Mesenteric fat pad (tissue), 1 donor: ENCODE measurements at regions not wholly inside any gene's neighbourhood (a gene's known extent, or its start where the extent isn't known, plus 50 kb on each side); places are given as distances from the start of the nearest gene placed in this dataset.

Source experiments
- DNase-seq: peaks from one replicate; pipeline ENCODE4 v3.0.0-alpha.2; 2020; ENCODE audit warnings: low spot score
- donor health status: DM: yes; HTN: yes; CAD: no.

DNA sequence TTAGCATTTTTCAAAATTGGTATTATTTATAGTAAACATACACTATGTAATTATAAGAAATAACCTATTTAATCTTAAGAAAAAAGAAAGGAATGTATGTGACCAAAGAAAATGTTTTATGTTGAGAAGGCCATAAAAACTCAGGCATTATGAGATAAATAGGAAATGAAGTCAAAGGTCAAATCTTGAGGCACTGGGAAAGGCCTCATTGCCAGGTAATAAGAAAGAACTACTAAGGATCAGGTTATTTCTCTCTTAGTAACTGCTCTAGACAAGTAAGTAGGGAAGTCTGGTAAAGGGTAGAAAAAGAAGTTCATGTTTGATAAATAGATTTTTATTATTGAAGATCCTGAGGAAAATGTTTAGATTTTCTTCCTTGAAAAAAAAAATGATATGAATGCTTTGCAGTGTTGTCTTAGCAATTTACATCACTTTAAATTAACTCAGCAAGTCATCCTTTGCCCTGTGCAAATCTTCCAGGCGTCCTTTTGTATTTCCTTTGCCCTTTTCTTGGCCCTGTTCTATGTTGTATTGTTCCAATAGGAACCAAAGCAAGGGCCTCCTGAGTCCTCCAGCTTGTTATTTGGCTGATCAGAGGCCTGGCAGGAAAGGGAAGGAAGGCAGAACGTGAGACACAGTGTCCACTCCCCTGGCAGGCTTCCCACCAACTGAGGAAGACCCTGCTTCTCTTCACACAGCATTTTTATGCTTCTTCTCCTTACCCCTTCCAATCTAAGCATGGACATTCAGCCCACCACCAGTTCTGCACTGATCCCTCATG, 260.4 kb upstream of the MIR17HG start:
- no peak for DNase-seq

DNA sequence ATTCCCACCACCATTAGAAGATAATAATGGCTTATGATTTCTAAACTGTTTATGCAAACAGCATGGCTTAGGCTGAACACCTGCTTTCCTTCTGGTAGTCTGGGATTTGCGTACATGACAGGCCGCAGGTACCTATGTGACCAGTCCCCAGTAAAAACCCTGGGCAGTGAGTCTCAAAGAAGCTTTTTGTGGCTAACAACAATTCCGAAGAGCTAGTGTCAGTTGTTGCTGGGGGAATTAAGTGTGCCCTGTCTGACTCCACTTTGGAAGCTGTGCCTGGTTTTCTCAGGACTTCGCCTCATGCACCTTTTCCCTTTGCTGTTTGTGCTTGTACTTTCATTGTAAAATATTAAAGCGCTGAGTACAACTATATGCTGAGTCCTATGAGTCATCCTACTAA, 250.2 kb upstream of the MIR17HG start:
- no peak for DNase-seq

DNA sequence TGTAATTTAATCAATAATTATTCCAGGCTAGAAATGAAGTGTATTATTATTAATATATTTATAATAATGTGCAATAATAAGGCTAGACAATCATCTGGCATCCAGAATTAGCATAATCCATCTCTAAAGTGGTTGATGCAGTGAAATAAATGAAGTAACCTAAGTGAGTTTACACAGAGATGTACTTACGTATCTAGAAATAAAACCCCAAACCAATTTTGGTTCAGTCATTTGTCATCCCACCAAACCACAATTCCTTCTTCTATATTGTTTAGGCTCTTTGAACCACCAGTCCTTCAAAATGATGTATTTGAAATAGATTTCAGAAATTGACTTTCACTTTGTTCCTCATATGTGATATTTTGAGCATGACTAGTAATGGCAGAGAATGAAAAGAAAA, 247.6 kb upstream of the MIR17HG start:
- no peak for DNase-seq

DNA sequence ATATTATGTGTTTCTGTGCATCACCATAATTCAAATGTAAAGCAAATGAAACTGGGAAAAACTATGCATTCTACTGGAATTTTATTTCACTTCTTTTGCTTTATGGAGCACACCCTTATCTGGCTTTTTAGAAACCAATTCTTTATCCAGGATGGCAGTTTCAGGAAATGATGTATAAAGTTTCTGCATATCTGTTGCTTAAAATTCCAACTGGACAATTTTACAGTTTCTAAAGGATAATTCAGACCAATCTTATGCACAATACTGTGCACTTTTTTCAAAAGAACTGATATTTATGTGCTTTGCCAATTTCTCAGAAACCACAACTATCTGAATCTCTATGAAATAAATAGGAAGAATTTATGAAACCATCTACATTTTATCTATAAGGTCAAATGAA, 246.5 kb upstream of the MIR17HG start:
- no peak for DNase-seq

DNA sequence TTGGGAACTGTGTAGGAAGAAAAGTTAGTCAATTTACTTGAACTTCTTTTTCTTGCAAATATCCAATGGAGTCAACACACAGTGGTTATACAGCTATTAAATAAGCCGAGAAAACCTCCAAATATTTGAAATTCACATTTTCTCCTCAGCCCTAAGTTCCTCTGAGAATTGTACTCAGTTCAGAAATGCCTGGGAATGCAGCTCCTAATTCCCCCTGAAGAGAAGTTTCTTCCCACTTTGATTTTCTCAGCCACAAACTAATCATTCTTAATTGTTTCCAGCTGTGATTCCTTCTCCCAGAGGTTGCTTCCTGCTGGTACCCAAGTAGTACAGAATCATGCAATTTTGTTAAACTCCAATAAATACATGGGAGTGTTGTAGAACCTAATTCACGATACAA, 246.1 kb upstream of the MIR17HG start:
- DNase-seq: no peak

DNA sequence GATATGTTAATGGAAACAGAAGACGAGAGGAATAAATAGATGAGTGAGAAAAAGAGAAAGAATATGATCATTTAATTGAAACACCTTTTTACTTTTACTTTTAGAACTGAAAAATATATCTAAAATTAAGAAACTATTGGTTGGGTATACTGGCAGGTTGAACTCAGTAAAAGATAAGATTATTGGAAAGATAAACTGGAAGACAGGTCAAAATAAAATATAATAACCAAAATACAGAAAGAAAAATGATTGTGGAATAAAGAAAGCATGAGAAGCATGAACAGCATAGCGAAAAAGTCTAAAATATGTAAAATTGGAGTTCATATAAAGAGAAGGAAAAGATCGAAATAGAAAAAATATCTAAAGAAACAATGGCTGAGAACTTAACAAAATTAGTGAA, 242.2 kb upstream of the MIR17HG start:
- no peak for DNase-seq

DNA sequence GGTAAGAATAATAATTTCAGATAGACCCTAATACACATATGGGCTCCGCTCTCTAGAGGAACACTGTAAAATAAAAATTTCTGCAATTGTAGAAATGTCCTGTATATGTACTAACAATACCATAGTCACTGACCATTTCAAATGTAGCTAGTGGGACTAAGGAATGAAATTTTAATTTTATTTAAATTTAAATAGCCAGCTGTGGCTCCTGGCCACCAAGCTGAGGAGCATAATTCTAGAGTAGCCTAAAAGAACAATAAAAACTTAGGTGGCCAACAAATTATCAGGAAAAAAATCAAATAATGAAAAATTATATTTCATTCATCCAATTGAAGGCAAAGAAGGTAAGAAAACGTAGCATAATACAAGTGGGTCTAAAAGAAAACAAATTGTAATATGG, 240.9 kb upstream of the MIR17HG start:
- DNase-seq: no peak

DNA sequence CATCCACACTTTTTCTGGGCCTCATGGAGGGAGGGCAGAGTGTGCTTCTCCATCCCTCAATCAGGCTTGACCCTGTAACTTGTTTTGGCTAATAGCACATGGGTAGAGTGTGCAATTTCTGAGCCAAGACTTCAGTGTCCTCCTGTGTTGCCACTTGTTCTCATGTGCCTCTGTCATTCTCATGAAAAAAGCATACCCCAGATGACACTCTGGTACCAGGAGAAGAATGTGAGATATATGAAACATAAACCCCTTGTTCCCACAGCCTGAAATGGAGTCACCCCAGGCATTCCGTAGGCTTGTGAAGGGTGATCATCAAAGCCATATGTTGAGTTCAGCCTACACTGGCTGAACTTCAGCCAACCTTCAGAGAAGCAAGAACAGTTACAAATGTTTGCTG, 239.2 kb upstream of the MIR17HG start:
- no peak for DNase-seq

DNA sequence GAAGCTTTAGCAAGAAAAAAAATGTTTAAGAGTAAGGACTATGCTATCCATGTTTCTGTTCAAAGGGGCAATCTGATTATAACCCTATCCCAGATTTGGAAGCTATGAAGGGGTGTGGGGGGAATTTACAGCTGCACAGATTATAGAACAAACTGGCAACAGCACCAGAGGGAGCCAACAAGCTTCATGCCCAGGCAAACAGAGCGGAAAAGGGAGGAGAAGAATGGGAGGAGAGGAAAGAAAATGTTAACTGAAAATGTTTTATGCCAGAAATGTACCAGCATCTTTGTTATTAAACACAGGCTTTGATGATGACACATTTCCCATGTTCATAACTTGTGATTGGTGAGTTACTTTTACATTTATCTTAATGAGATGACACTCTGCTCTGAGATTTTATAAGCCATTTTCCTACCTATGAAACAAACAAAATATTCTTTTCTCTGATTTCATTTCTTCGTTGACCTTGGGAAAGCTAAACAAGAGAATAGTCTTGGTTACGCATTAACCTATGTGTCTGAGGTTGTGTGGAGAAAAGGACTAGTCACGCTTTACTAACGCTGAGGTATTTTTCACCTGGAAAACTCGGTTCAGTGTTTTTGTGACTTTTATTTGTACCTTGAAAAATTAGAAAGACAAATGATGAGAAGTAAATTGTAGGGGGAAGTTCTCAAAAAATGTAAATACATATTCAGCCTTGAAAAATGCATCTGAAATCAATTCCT, 235.8 kb upstream of the MIR17HG start:
- DNase-seq: no peak

DNA sequence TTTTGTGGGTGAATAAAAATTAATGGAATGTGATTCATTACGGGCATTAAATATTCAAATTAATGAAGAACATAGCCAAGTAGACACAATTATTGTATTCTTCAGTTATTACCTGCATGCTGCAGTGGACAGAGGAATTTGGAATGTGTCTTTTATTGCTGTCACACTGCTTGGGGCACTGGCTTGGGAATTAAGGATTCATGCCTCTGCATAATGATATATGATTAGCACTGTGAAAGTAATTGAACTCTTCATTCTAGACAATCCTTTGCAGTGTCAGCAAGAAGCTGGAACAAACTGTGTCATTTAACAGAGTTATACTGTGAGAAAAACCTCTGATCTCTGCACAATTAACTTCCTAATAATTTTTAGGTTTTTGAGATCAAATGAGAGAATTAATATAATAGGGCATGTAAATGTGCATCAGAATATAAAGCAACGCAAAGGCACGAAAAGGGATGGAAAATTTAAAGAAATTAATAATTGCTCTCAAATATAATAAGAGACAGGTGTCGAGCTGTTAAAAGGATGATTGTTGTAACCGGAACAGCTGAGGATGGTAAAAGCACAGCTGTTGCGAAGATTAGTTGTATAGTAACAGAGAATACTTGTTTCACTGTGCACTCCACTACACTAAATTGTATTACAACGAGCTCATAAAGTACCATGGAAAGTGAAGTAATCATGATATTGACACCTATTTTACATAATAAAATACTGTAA, 235.1 kb upstream of the MIR17HG start:
- no peak for DNase-seq

DNA sequence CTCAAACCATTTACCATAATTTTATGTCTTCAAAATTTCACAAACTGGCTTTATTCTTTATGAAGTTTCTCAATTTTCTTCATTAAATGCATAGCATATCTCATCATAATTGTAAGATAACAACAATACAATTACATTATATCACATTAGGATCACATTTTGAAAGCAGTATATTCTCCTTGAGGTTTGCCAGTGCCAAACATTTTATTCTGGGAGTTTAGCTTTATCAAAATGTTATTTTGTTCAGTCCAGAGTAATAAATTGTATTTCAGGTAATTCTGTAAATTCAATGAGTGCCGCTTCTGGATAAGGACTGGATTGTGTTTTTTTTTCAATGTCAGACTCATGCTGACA, 234.6 kb upstream of the MIR17HG start:
- no peak for DNase-seq

DNA sequence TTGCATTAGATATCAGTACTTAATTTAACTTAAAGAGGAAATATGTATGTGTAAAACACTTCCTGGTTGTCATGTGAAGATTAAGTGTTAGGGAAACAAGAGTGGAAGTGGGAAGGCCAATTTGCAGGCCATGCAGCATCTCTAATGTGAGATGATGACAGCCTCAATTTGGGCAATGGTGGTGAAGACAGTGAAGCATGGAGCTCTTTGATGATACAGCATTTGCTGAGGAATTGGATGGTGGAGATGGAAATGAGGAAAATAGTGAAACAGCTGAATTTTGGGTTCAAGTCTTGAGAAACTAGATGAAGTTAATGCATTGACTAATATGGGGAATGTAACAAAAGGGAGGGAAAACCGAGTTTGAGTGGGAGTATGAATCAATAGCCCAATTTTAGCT, 231.7 kb upstream of the MIR17HG start:
- no peak for DNase-seq

DNA sequence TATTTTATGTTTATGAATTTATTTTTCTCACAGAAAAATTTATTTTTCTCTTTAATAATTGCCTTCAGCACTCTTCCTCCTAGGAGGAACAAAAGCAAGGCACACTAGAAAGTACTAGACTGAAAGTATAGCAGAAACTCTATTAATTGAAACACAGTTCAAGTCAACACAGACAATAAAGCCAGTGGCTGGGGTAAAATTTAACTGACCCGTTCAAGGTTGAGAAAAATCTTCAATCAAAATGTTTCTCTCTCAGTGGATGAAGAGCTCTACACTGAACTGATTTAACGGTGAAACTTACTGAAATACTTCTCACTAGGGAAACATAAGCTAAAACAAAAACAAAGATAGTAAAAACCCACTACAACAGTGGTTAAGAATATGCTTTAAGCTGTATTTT, 230.1 kb upstream of the MIR17HG start:
- no peak for DNase-seq

DNA sequence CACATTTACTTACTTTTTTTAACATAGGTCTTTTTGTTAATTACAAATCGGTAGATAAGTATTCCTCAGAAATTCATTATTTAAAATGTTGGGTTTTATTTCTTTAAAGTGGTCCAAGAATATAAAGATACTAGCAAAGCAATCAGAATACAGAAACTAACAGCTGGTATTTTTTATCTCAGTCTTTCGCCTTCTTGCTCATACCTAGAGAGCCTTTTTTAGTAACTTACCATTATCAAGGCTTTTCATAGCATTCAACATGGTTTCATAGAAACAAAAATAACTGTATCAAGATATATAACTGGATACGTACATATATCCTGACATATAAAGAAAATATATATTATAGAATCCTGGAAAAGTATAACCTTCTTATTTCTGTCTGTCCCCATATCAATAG, 227.8 kb upstream of the MIR17HG start:
- DNase-seq: no peak

DNA sequence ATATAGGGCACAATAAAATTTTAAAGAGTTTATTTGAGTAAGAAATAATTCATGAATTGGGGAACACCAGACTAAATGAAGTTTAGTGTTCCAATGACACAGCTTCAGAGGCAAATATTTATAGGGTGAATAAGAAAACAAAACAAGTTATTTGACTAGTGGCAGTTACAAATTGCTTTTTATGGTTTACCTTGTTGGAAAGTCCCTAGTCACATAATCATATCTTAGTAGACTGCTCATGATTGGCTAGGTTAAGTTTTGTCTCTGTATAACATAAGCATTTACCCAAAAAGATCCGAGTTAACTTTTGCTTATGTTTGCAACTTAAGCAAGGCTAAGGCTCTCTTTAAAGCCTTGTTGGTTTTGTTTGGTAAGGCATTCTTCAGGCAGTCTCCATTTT, 224.7 kb upstream of the MIR17HG start:
- no peak for DNase-seq

DNA sequence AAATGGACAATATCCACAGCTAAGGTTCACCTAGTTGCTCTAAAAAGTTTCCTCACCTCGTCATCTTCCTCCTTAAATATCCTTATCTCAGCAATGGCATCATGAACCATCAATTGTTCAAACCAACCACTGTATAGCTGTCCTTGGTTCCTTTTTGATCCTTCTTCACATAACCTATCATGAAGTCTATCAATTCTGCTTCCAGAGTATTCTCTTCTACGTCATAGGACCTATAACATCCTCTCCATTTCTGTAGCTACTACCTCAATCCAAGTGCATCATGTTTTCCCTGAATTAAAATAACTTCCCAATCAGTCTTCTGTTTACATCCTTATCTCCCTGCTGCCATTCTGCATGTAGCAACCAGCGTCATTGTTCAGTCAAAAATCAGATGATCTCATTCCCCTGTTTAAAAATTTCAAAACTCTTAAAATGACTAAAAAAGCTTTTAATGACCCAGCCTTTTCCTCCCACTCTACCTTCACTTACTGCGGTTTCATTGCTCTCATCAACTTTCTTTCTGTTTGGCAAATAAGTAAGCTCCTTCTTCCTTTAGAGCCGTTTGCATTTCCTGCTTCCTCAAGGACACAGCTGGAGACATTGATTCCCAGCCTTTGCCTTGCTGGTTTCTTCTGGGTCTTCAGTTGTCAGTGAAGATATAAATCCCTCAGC, 223.9 kb upstream of the MIR17HG start:
- no peak for DNase-seq

DNA sequence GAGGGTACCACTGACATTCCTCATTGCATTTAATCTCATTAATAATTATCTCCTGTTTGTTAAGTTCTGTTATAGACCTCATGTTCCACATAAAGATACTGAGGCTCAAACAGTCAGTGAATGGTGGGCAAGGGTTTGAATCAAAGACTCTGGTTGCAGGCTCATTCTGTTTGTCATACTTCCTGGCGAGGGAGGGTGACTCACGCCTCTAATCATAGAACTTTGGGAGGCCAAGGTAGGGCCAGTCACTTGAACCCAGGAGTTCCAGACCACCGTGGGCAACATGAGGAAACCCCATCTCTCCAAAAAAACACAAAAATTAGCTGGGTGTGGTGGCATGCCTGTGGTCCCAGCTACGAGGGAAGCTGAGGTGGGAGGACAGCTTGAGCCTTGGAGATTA, 220.7 kb upstream of the MIR17HG start:
- no peak for DNase-seq

DNA sequence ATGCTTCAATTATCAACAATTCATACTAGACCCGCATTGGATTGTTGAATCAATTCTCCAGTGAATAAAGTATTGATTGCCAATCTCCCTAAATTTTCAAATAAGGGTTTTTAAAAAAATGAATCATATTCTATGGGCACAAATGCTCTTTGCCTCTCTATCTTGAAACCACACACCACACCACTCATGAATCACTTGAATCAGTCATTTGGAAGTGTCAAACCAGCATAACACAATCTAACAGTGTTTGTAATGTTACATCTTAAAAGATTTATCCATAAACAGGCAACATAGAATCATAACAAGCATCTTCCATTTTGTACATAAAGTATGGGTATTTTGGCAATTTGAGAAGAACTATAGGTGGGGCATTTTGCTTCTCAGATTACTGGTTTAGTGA, 219.5 kb upstream of the MIR17HG start:
- no peak for DNase-seq

DNA sequence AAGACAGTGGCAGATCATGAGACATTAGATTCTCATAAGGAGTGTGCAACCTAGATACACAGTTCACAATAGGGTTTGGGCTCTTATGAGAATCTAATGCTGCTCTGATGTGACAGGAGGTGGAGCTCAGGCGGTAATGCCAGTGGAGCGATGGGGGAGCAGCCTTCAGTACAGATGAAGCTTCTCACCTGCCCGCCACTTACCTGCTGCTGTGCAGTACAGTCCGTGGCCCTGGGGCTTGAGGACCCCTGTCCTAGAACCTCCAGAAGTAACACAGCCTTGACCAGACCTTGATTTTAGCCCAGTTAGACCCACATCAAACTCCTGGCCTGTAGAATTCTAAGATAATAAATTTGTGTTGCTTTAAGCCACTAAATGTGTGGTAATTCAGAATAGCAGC, 215.1 kb upstream of the MIR17HG start:
- DNase-seq: no peak

DNA sequence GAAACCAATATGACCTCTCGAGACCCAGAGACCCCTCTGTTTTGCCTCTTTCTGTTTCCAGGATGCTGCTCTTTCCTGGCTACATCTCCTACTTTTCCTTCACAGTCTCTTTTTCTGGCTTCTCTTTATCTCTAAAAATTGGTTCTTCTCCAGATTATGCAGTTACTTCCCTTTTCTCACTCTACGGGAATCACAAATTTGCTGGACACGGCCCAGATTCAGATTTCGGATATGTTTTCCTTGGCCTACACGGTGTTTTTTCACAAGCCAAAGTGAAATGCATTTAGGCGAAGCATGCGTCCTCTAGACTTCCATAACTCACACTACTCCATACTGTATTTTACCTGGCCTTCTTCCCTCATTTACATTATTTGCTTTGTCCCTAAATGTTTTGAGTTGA, 214.7 kb upstream of the MIR17HG start:
- no peak for DNase-seq

DNA sequence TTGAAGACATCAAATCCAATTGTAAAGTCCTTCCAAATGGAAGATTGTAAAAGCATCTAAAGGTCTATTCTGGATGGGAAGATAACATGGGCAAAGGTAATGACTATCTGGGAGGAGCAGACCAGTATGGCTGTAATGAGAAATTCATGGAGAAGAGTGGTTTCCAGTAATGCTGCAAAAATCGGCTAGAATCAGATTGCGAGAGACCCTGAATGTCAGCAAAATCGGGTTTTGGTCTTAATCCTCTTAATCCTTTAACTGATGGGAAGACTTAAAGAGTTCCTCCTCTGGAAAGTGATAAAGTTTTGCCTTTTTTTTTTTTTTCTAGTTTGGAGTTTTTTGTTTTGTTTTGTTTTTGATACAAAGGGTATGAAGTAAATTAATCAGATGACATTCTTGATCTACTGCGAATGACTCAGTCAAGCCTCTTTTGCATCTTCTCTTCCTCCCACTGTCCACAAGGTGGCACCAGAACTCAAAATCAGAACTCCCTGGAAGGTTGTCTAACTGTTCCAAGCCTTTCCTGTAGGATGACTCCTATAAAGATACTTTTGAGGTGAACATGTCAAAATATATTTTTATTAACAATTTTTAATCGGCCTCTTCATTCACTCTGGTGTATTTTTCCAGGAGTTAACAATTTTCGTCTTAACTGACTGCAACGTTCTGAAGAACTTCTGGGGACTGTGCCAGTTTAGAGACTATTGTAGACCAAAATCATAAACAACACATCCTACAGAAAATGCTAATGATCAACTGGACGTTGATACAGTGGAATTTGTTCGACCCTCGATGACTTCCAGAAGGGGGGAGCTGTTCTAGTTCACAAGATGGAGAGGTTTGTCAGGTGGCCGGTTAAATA, 213.3 kb upstream of the MIR17HG start:
- DNase-seq: no peak
